ENCODE measurements at regions not wholly inside any gene's neighbourhood (a gene's known extent, or its start where the extent isn't known, plus 50 kb on each side); places are given as distances from the start of the nearest gene placed in this dataset.

GRCh38 chr1:5067246-5067645 is 412.8 kb downstream of the AJAP1 start:
- no peak for DNase-seq (ENCODE audit: low read depth)

GRCh38 chr1:5053744-5054143 is 399.3 kb downstream of the AJAP1 start:
- no peak for DNase-seq (ENCODE audit: low read depth)

- no peak for DNase-seq (ENCODE audit: low read depth)
Measured at GRCh38 chr1:5029136-5029535, 374.7 kb downstream of the AJAP1 start.

GRCh38 chr1:5012249-5012648 is 357.8 kb downstream of the AJAP1 start:
- no peak for DNase-seq (ENCODE audit: low read depth)

- DNase-seq (ENCODE audit: low read depth) = no peak
Measured at GRCh38 chr1:5010656-5011055, 356.2 kb downstream of the AJAP1 start.

- DNase-seq (ENCODE audit: low read depth) = no peak
Measured at GRCh38 chr1:5010236-5010635, 355.8 kb downstream of the AJAP1 start.

GRCh38 chr1:5009376-5010065 is 355.1 kb downstream of the AJAP1 start:
- DNase-seq (ENCODE audit: low read depth) = no peak

GRCh38 chr1:5005171-5005570 is 350.8 kb downstream of the AJAP1 start:
- DNase-seq (ENCODE audit: low read depth) = no peak

- DNase-seq (ENCODE audit: low read depth) = no peak
Measured at GRCh38 chr1:5002676-5003075, 348.3 kb downstream of the AJAP1 start.

GRCh38 chr1:5001466-5001865 is 347.1 kb downstream of the AJAP1 start:
- DNase-seq (ENCODE audit: low read depth) = no peak

GRCh38 chr1:4986306-4986705 is 331.9 kb downstream of the AJAP1 start:
- no peak for DNase-seq (ENCODE audit: low read depth)

- DNase-seq (ENCODE audit: low read depth) = no peak
Measured at GRCh38 chr1:4984841-4985240, 330.4 kb downstream of the AJAP1 start.

GRCh38 chr1:4980211-4980610 is 325.8 kb downstream of the AJAP1 start:
- DNase-seq (ENCODE audit: low read depth) = no peak

- no peak for DNase-seq (ENCODE audit: low read depth)
Measured at GRCh38 chr1:4978660-4979390, 324.4 kb downstream of the AJAP1 start.

GRCh38 chr1:4977701-4978100 is 323.3 kb downstream of the AJAP1 start:
- no peak for DNase-seq (ENCODE audit: low read depth)

- no peak for DNase-seq (ENCODE audit: low read depth)
Measured at GRCh38 chr1:4976859-4977440, 322.5 kb downstream of the AJAP1 start.

GRCh38 chr1:4975856-4976255 is 321.4 kb downstream of the AJAP1 start:
- no peak for DNase-seq (ENCODE audit: low read depth)

GRCh38 chr1:4974981-4975685 is 320.7 kb downstream of the AJAP1 start:
- no peak for DNase-seq (ENCODE audit: low read depth)

- DNase-seq (ENCODE audit: low read depth) = no peak
Measured at GRCh38 chr1:4973341-4973740, 318.9 kb downstream of the AJAP1 start.

GRCh38 chr1:4972761-4973320 is 318.4 kb downstream of the AJAP1 start:
- no peak for DNase-seq (ENCODE audit: low read depth)

- DNase-seq (ENCODE audit: low read depth) = no peak
Measured at GRCh38 chr1:4971666-4972065, 317.3 kb downstream of the AJAP1 start.

GRCh38 chr1:4970532-4970931 is 316.1 kb downstream of the AJAP1 start:
- DNase-seq (ENCODE audit: low read depth) = no peak
